SK-N-SH treated with all-trans-retinoic acid at 6 μM for 48 hours (cell line): ENCODE measurements at regions not wholly inside any gene's neighbourhood (a gene's known extent, or its start where the extent isn't known, plus 50 kb on each side); places are given as distances from the start of the nearest gene placed in this dataset.

ENCODE experiments used
- ATAC-seq: fragments of 200-7000 bp; cut with Tn5 transposase; 3 replicates; pipeline ENCODE4 v1.9.1; 2020; ENCODE audit warnings: mild to moderate bottlenecking, moderate library complexity
- ARNTL ChIP-seq: fragments of 450-650 bp; formaldehyde crosslinking; IDR thresholded peaks from 2 replicates; pipeline ENCODE4 v1.5.0; 2020; ENCODE audit warnings: low read depth, mild to moderate bottlenecking, moderate library complexity, borderline replicate concordance
- BACH2 ChIP-seq: fragments of 250-450 bp; sonication (Bioruptor Pico); IDR thresholded peaks from 2 replicates; pipeline ENCODE4 v1.9.0; 2021; ENCODE audit warnings: mild to moderate bottlenecking, borderline replicate concordance
- CREB5 ChIP-seq: fragments of 250-450 bp; sonication (Bioruptor Pico); IDR thresholded peaks from 2 replicates; pipeline ENCODE4 v1.5.1; 2020; ENCODE audit warnings: low read depth, mild to moderate bottlenecking, moderate library complexity
- CSDC2 ChIP-seq: fragments of 250-450 bp; sonication (Bioruptor Pico); IDR thresholded peaks from 2 replicates; pipeline ENCODE4 v1.5.0; 2020; ENCODE audit warnings: mild to moderate bottlenecking, moderate library complexity
- CSRNP3 ChIP-seq: fragments of 250-450 bp; sonication (Bioruptor Pico); IDR thresholded peaks from 2 replicates; pipeline ENCODE4 v1.5.1; 2021; ENCODE audit warnings: mild to moderate bottlenecking, moderate library complexity
- ESRRG ChIP-seq: fragments of 250-450 bp; sonication (Bioruptor Pico); IDR thresholded peaks from 2 replicates; pipeline ENCODE4 v1.6.1; 2021; ENCODE audit warnings: mild to moderate bottlenecking
- ISL1 ChIP-seq: fragments of 250-450 bp; sonication (Bioruptor Pico); IDR thresholded peaks from 2 replicates; pipeline ENCODE4 v2.1.2; 2022; ENCODE audit warnings: mild to moderate bottlenecking, moderate library complexity
- OSR1 ChIP-seq: fragments of 250-450 bp; sonication (Bioruptor Pico); IDR thresholded peaks from 2 replicates; pipeline ENCODE4 v1.8.0; 2022; ENCODE audit warnings: moderate library complexity, mild to moderate bottlenecking, inconsistent platforms
- POU6F1 ChIP-seq: fragments of 250-450 bp; sonication (Bioruptor Pico); IDR thresholded peaks from 2 replicates; pipeline ENCODE4 v1.8.0; 2021; ENCODE audit warnings: low read depth, mild to moderate bottlenecking, moderate library complexity, borderline replicate concordance
- RARB ChIP-seq: fragments of 250-450 bp; sonication (Bioruptor Pico); IDR thresholded peaks from 2 replicates; pipeline ENCODE4 v1.8.0; 2021; ENCODE audit warnings: mild to moderate bottlenecking, moderate library complexity
- SNAI2 ChIP-seq: fragments of 250-450 bp; sonication (Bioruptor Pico); IDR thresholded peaks from 2 replicates; pipeline ENCODE4 v1.5.0; 2020; ENCODE audit warnings: mild to moderate bottlenecking, moderate library complexity
- TCF4 ChIP-seq: fragments of 250-450 bp; sonication (Bioruptor Pico); IDR thresholded peaks from 2 replicates; pipeline ENCODE4 v1.8.0; 2021; ENCODE audit warnings: mild to moderate bottlenecking, moderate library complexity, borderline replicate concordance
- TOX ChIP-seq: fragments of 250-450 bp; sonication (Bioruptor Pico); IDR thresholded peaks from 2 replicates; pipeline ENCODE4 v1.8.0; 2021; ENCODE audit warnings: mild to moderate bottlenecking, moderate library complexity, borderline replicate concordance
- TSHZ2 ChIP-seq: fragments of 250-450 bp; sonication (Bioruptor Pico); IDR thresholded peaks from 2 replicates; pipeline ENCODE4 v1.5.0; 2020; ENCODE audit warnings: mild to moderate bottlenecking, moderate library complexity
- ZFP3 ChIP-seq: fragments of 250-450 bp; sonication (Bioruptor Pico); IDR thresholded peaks from 2 replicates; pipeline ENCODE4 v1.5.0; 2020; ENCODE audit warnings: mild to moderate bottlenecking, moderate library complexity
- ZFP30 ChIP-seq: fragments of 450-650 bp; formaldehyde crosslinking; IDR thresholded peaks from 2 replicates; pipeline ENCODE4 v1.5.0; 2022; ENCODE audit warnings: mild to moderate bottlenecking, moderate library complexity
- ZNF565 ChIP-seq: fragments of 450-650 bp; formaldehyde crosslinking; conservative IDR thresholded peaks from 2 replicates; pipeline ENCODE4 v1.5.0; 2020; ENCODE audit warnings: low read depth, mild to moderate bottlenecking, moderate library complexity
- ZNF70 ChIP-seq: fragments of 450-650 bp; formaldehyde crosslinking; IDR thresholded peaks from 2 replicates; pipeline ENCODE4 v1.5.0; 2020; ENCODE audit warnings: mild to moderate bottlenecking, moderate library complexity
- ZNF8 ChIP-seq: fragments of 450-650 bp; formaldehyde crosslinking; IDR thresholded peaks from 2 replicates; pipeline ENCODE4 v1.5.0; 2020; ENCODE audit warnings: mild to moderate bottlenecking, moderate library complexity

GRCh38 chr10:6748981-6749635 is 169.0 kb upstream of the PRKCQ start:
- peak; percentile 90 for ATAC-seq
- TF ChIP-seq ISL1: 0 out of 2 replicates have a peak, but pooled peaks have one; percentile 18
- no peak for TF ChIP-seq RARB (CRISPR knock-in tag)
- no peak for TF ChIP-seq ZFP30

GRCh38 chr10:6748029-6748428 is 168.0 kb upstream of the PRKCQ start:
- ATAC-seq: no peak
- TF ChIP-seq CREB5 (CRISPR knock-in tag) (no peak), CSDC2 (CRISPR knock-in tag) (no peak), TCF4 (CRISPR knock-in tag) (no peak), ZNF8 (no peak), TSHZ2 (CRISPR knock-in tag) (no peak), CSRNP3 (no peak), ZFP30 (no peak), TOX (CRISPR knock-in tag) (no peak), ZFP3 (CRISPR knock-in tag) (no peak), SNAI2 (CRISPR knock-in tag) (no peak), ZNF70 (CRISPR knock-in tag) (no peak), ISL1 (no peak)

- no peak for TF ChIP-seq TSHZ2 (CRISPR knock-in tag)
- TF ChIP-seq ARNTL (CRISPR knock-in tag): no peak
- ATAC-seq: no peak
Observed at GRCh38 chr10:6746782-6747181, 166.7 kb upstream of the PRKCQ start.

GRCh38 chr10:6743291-6743849 is 163.3 kb upstream of the PRKCQ start:
- TF ChIP-seq ZFP3 (CRISPR knock-in tag) (no peak), CSDC2 (CRISPR knock-in tag) (no peak)
- no peak for ATAC-seq

GRCh38 chr10:6741541-6741941 is 161.5 kb upstream of the PRKCQ start:
- no peak for ATAC-seq
- TF ChIP-seq OSR1 (CRISPR knock-in tag) (no peak), CREB5 (CRISPR knock-in tag) (no peak), TSHZ2 (CRISPR knock-in tag) (no peak), POU6F1 (no peak), TOX (CRISPR knock-in tag) (no peak), BACH2 (CRISPR knock-in tag) (no peak), ARNTL (CRISPR knock-in tag) (no peak), ESRRG (CRISPR knock-in tag) (no peak), ZNF565 (CRISPR knock-in tag) (no peak), CSDC2 (CRISPR knock-in tag) (no peak), RARB (CRISPR knock-in tag) (no peak)
